CD4-positive, alpha-beta T cell (primary cell): ENCODE measurements at regions not wholly inside any gene's neighbourhood (a gene's known extent, or its start where the extent isn't known, plus 50 kb on each side); places are given as distances from the start of the nearest gene placed in this dataset.

Experiments used
- ATAC-seq: fragments of 200-7000 bp; cut with Tn5 transposase; one replicate; pipeline ENCODE4 v1.10.0; 2022; ENCODE audit warnings: mild to moderate bottlenecking; ENCODE audit not compliant: poor library complexity
- CTCF ChIA-PET: fragments of 350-600 bp; sonication (Branson Sonifier 250); formaldehyde crosslinking; loops from one replicate; lab custom pipeline; 2021; ENCODE audit warnings: antibody characterized with exemption, inconsistent platforms; lab: Charles Lee
- POLR2A ChIA-PET: fragments of 350-600 bp; sonication (Branson Sonifier 250); formaldehyde crosslinking; loops from one replicate; lab custom pipeline; 2021; ENCODE audit warnings: antibody characterized with exemption, inconsistent platforms; lab: Charles Lee
- DNase-seq, 14 experiments: peaks; one replicate each; pipeline ENCODE4 v3.0.0-alpha.2; 2013 to 2020; ENCODE audit warnings: mixed read lengths in 2 of 14
- H3K27ac ChIP-seq, 2 donors: one replicate each; pipeline versions ENCODE4 v1.5.1 to v1.7.0; 2013; ENCODE audit warnings: low read length in 2 of 2, low read depth in 1 of 2, mild to moderate bottlenecking in 1 of 2
- H3K27me3 ChIP-seq, 2 experiments: 1 replicate in 1 of 2; 2 replicates in 1 of 2; pipeline versions ENCODE4 v1.6.1 to v1.7.0; 2013; ENCODE audit warnings: low read length in 2 of 2, control low read depth in 1 of 2, mild to moderate bottlenecking in 1 of 2, moderate library complexity in 1 of 2; ENCODE audit not compliant: insufficient read depth in 2 of 2, control insufficient read depth in 1 of 2
- H3K36me3 ChIP-seq: one replicate; pipeline ENCODE4 v1.6.1; 2013; ENCODE audit warnings: low read length, control low read depth; ENCODE audit not compliant: insufficient read depth
- H3K4me1 ChIP-seq: one replicate; pipeline ENCODE4 v1.6.1; 2013; ENCODE audit warnings: low read length, control low read depth; ENCODE audit not compliant: insufficient read depth
- H3K4me3 ChIP-seq: one replicate; pipeline ENCODE4 v1.5.1; 2013; ENCODE audit warnings: mild to moderate bottlenecking, low read length, moderate library complexity
- H3K9me3 ChIP-seq, 2 experiments: 1 replicate in 1 of 2; 2 replicates in 1 of 2; pipeline versions ENCODE4 v1.6.1 to v1.7.0; 2013; ENCODE audit warnings: low read length in 2 of 2, mild to moderate bottlenecking in 2 of 2, control low read depth in 1 of 2, moderate library complexity in 1 of 2; ENCODE audit not compliant: control insufficient read depth in 1 of 2, insufficient read depth in 1 of 2
- H3K27ac Mint-ChIP-seq: one replicate; pipeline ENCODE4 v1.8.0; 2020; ENCODE audit warnings: mixed read lengths
- H3K27me3 Mint-ChIP-seq: one replicate; pipeline ENCODE4 v1.8.0; 2021; ENCODE audit warnings: mixed read lengths
- H3K36me3 Mint-ChIP-seq: one replicate; pipeline ENCODE4 v1.8.0; 2021; ENCODE audit warnings: low read depth, mixed read lengths
- H3K4me1 Mint-ChIP-seq: one replicate; pipeline ENCODE4 v1.8.0; 2021; ENCODE audit warnings: low read depth, mixed read lengths
- H3K4me3 Mint-ChIP-seq: one replicate; pipeline ENCODE4 v1.8.0; 2020; ENCODE audit warnings: mild to moderate bottlenecking, mixed read lengths
- H3K9me3 Mint-ChIP-seq: one replicate; pipeline ENCODE4 v1.8.0; 2020; ENCODE audit warnings: mixed read lengths
- CTCF ChIP-seq: fragments of 200-600 bp; IDR thresholded peaks from one replicate; pipeline ENCODE4 v1.8.0; 2022; ENCODE audit warnings: antibody characterized with exemption, mild to moderate bottlenecking
- intact Hi-C, 2 experiments: fragments of 100-400 bp; cut with DNase I in 1 of 2; cut with micrococcal nuclease in 1 of 2; formaldehyde crosslinking; loops; one replicate each; pipeline versions ENCODE4 v1.15.1 to v1.9.0; 2023 to 2025; cut with DNase I, micrococcal nuclease

GRCh38 chr14:46034305-46034704 is 617.3 kb downstream of the RPL10L start:
- H3K27me3 Mint-ChIP-seq, result no peaks in the 10 kb centered on the region
- CTCF ChIA-PET, result no interaction called here

GRCh38 chr14:46018846-46019420 is 632.6 kb downstream of the RPL10L start:
- no peaks in the 10 kb centered on the region for H3K4me1 Mint-ChIP-seq
- H3K36me3 Mint-ChIP-seq, result no peaks in the 10 kb centered on the region
- CTCF ChIA-PET, result no interaction called here
- Histone ChIP-seq H3K4me3 (no peak overlapping the region), H3K27ac (no peak overlapping the region), H3K4me1 (no peaks in the 10 kb centered on the region), H3K36me3 (no peaks in the 10 kb centered on the region), H3K9me3 (no peaks in the 10 kb centered on the region), H3K27me3 (no peaks in the 10 kb centered on the region)
- no peaks in the 10 kb centered on the region for H3K27me3 Mint-ChIP-seq
- DNase-seq, result no peak
- POLR2A ChIA-PET, result no interaction called here
- H3K9me3 Mint-ChIP-seq, result peaks cover 14% of the 10 kb centered on the region
- intact Hi-C loops, result no loop called here
- no peak for ATAC-seq
- TF ChIP-seq CTCF, result no peak
- H3K4me3 Mint-ChIP-seq, result no peak overlapping the region
- no peak overlapping the region for H3K27ac Mint-ChIP-seq

More at GRCh38 chr14:46034305-46034704, 617.3 kb downstream of the RPL10L start:
- Histone ChIP-seq H3K36me3 (no peaks in the 10 kb centered on the region), H3K27ac (no peak overlapping the region), H3K4me3 (no peak overlapping the region), H3K9me3 (no peaks in the 10 kb centered on the region), H3K27me3 (no peaks in the 10 kb centered on the region), H3K4me1 (no peaks in the 10 kb centered on the region)
- DNase-seq, result no peak
- ATAC-seq, result no peak
- Mint-ChIP-seq H3K4me3 (no peak overlapping the region), H3K4me1 (no peaks in the 10 kb centered on the region), H3K9me3 (peaks cover 10% of the 10 kb centered on the region), H3K36me3 (no peaks in the 10 kb centered on the region), H3K27ac (no peak overlapping the region)
- intact Hi-C loops, result no loop called here
- TF ChIP-seq CTCF, result no peak
- POLR2A ChIA-PET, result no interaction called here

- ChIA-PET CTCF (no interaction called here), POLR2A (no interaction called here)
- Mint-ChIP-seq H3K4me1 (no peaks in the 10 kb centered on the region), H3K27me3 (no peaks in the 10 kb centered on the region), H3K9me3 (peaks cover 22% of the 10 kb centered on the region), H3K4me3 (no peak overlapping the region), H3K36me3 (no peaks in the 10 kb centered on the region), H3K27ac (no peak overlapping the region)
- no peak for DNase-seq
- intact Hi-C loops, result no loop called here
- Histone ChIP-seq H3K27ac (no peak overlapping the region), H3K9me3 (peaks cover 0 to 6% of the 10 kb centered on the region in 2 experiments), H3K4me3 (no peak overlapping the region), H3K36me3 (no peaks in the 10 kb centered on the region), H3K4me1 (no peaks in the 10 kb centered on the region), H3K27me3 (no peaks in the 10 kb centered on the region)
- ATAC-seq, result no peak
- no peak for TF ChIP-seq CTCF
Measured at GRCh38 chr14:46008348-46008747, 643.2 kb downstream of the RPL10L start.
